ENCODE measurements at regions not wholly inside any gene's neighbourhood (a gene's known extent, or its start where the extent isn't known, plus 50 kb on each side); places are given as distances from the start of the nearest gene placed in this dataset.
A peak's percentile ranks its signal among the peaks of the same experiment; 100 is the strongest.

DNA sequence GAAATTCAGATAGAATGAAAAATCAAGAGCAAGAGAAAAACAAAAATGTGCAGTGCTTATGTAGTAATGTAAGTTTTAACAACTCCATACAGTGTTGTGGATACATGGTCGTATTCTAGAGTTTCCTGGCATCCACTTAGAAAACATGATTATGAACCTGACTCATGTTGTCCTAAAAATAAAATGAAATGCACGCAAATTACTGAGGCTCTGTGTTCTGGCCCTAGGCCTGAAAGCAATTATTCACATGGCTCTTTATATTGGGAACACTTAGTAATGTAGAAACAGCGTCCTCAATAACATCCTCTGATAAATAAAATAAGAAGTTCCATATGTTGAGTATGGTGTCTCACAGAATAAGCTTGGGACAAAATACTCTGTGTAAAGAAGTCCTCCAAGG lies 200.2 kb upstream of the SEMA3E start:
- TF ChIP-seq EZH2phosphoT487 (IDR thresholded peaks at IDR 0.05), result no peak
- TF ChIP-seq, protein P1, sequence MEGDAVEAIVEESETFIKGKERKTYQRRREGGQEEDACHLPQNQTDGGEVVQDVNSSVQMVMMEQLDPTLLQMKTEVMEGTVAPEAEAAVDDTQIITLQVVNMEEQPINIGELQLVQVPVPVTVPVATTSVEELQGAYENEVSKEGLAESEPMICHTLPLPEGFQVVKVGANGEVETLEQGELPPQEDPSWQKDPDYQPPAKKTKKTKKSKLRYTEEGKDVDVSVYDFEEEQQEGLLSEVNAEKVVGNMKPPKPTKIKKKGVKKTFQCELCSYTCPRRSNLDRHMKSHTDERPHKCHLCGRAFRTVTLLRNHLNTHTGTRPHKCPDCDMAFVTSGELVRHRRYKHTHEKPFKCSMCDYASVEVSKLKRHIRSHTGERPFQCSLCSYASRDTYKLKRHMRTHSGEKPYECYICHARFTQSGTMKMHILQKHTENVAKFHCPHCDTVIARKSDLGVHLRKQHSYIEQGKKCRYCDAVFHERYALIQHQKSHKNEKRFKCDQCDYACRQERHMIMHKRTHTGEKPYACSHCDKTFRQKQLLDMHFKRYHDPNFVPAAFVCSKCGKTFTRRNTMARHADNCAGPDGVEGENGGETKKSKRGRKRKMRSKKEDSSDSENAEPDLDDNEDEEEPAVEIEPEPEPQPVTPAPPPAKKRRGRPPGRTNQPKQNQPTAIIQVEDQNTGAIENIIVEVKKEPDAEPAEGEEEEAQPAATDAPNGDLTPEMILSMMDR (IDR thresholded peaks at IDR 0.05), result no peak
- no peak for TF ChIP-seq EZH2 (IDR thresholded peaks at IDR 0.05)
- Histone ChIP-seq H3K4me2 (peak overlapping the region; percentile 23), H3K79me2 (ENCODE audit: low read depth) (no peaks in the 10 kb centered on the region), H3K4me1 (peaks cover 14% of the 10 kb centered on the region), H3K27me3 (no peaks in the 10 kb centered on the region), H3F3A (ENCODE audit: low read depth) (no peaks in the 10 kb centered on the region), H3K4me3 (no peak overlapping the region), H3K27ac (no peak overlapping the region), H4K20me1 (ENCODE audit: low read depth) (no peaks in the 10 kb centered on the region), H3K36me3 (no peaks in the 10 kb centered on the region), H3K9ac (no peak overlapping the region), H3K9me3 (ENCODE audit: low read depth) (no peaks in the 10 kb centered on the region), H2AFZ (replicated peaks) (peak overlapping the region; percentile 99)
- Mint-ChIP-seq H3K4me3 (no peak overlapping the region), H3K36me3 (no peaks in the 10 kb centered on the region), H3K4me1 (peaks cover 10% of the 10 kb centered on the region), H3K27me3 (ENCODE audit: insufficient read depth, low read depth) (no peaks in the 10 kb centered on the region), H3K27ac (no peak overlapping the region), H3K9me3 (peaks cover 3% of the 10 kb centered on the region)
- no peak for DNase-seq (ENCODE audit: low spot score)

DNA sequence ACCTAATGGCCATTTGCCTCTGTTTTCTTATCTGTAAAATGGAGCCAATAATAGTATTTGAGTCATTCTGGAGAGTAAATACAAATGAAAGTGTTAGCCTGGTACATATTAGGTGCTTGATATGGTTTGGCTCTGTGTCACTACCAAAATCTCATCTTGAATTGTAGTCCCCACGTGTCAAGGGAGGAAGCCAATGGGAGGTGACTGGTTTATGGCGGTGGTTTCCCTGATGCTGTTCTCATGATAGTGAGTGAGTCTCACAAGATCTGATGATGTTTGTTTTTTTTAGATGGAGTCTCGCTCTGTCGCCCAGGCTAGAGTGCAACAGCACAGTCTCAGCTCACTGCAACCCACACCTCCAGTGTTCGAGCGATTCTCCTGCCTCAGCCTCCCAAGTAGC lies 194.0 kb upstream of the SEMA3E start:
- no peak overlapping the region for H3K4me2 ChIP-seq
- no peak overlapping the region for H3K27ac ChIP-seq
- no peak overlapping the region for H3K4me3 Mint-ChIP-seq
- H3K4me1 Mint-ChIP-seq, result no peaks in the 10 kb centered on the region
- peaks cover 15% of the 10 kb centered on the region for H3K4me1 ChIP-seq
- TF ChIP-seq EZH2 (IDR thresholded peaks at IDR 0.05) (no peak), EZH2phosphoT487 (IDR thresholded peaks at IDR 0.05) (no peak)
- TF ChIP-seq, protein P1 (IDR thresholded peaks at IDR 0.05), result no peak
- no peak overlapping the region for H3K4me3 ChIP-seq
- H3K27me3 ChIP-seq, result no peaks in the 10 kb centered on the region
- no peak overlapping the region for H3K9ac ChIP-seq
- H3K9me3 ChIP-seq (ENCODE audit: low read depth), result no peaks in the 10 kb centered on the region
- DNase-seq (ENCODE audit: low spot score), result no peak
- no peak overlapping the region for H2AFZ ChIP-seq (replicated peaks)
- no peaks in the 10 kb centered on the region for H3K36me3 ChIP-seq
- H3K9me3 Mint-ChIP-seq, result peaks cover 3% of the 10 kb centered on the region
- H3K27me3 Mint-ChIP-seq (ENCODE audit: insufficient read depth, low read depth), result no peaks in the 10 kb centered on the region
- no peaks in the 10 kb centered on the region for H3K79me2 ChIP-seq (ENCODE audit: low read depth)
- H3K27ac Mint-ChIP-seq, result no peak overlapping the region
- H3K36me3 Mint-ChIP-seq, result no peaks in the 10 kb centered on the region
- H4K20me1 ChIP-seq (ENCODE audit: low read depth), result no peaks in the 10 kb centered on the region
- no peaks in the 10 kb centered on the region for H3F3A ChIP-seq (ENCODE audit: low read depth)

DNA sequence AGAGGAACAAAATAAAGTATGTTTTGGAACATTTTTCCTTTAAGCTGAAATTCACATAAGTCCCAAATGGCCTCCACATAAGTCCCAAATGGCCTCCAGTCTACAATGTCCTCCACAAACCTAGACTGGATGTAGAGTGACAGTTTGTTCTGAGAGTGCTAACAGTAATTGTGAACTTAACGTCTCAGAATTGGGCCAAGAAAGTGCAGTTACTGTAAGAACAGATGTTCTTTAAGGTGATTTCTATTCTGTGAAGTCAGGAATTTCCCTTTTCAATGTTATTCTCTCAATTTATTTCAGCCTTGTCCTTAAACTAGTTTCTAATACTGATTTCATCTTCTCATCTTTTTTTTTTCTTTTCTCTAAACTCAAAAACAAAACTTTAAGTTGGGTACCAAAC lies 188.7 kb upstream of the SEMA3E start:
- DNase-seq (ENCODE audit: low spot score), result no peak
- Mint-ChIP-seq H3K36me3 (no peaks in the 10 kb centered on the region), H3K4me3 (no peak overlapping the region), H3K27ac (no peak overlapping the region), H3K9me3 (no peaks in the 10 kb centered on the region), H3K27me3 (ENCODE audit: insufficient read depth, low read depth) (no peaks in the 10 kb centered on the region), H3K4me1 (no peaks in the 10 kb centered on the region)
- H3K36me3 ChIP-seq, result no peaks in the 10 kb centered on the region
- TF ChIP-seq EZH2phosphoT487 (IDR thresholded peaks at IDR 0.05) (no peak), EZH2 (IDR thresholded peaks at IDR 0.05) (no peak)
- TF ChIP-seq, protein P1 (IDR thresholded peaks at IDR 0.05), result no peak
- no peaks in the 10 kb centered on the region for H3K9me3 ChIP-seq (ENCODE audit: low read depth)
- no peaks in the 10 kb centered on the region for H3K27me3 ChIP-seq
- no peak overlapping the region for H3K27ac ChIP-seq
- H2AFZ ChIP-seq (replicated peaks), result peak overlapping the region; percentile 30
- no peak overlapping the region for H3K4me3 ChIP-seq
- peaks cover 10% of the 10 kb centered on the region for H3F3A ChIP-seq (ENCODE audit: low read depth)
- H3K79me2 ChIP-seq (ENCODE audit: low read depth), result no peaks in the 10 kb centered on the region
- H3K9ac ChIP-seq, result no peak overlapping the region
- no peak overlapping the region for H3K4me2 ChIP-seq
- H4K20me1 ChIP-seq (ENCODE audit: low read depth), result no peaks in the 10 kb centered on the region
- peaks cover 39% of the 10 kb centered on the region for H3K4me1 ChIP-seq

Data from neural progenitor cell (in vitro differentiated cells).